ENCODE measurements at regions not wholly inside any gene's neighbourhood (a gene's known extent, or its start where the extent isn't known, plus 50 kb on each side); places are given as distances from the start of the nearest gene placed in this dataset.
A peak's percentile ranks its signal among the peaks of the same experiment; 100 is the strongest.

- H3K4me1 ChIP-seq: peaks cover 9% of the 10 kb centered on the region
- no peaks in the 10 kb centered on the region for H3K27me3 ChIP-seq (ENCODE audit: control insufficient read depth, insufficient read depth, low read length)
- no peak for TF ChIP-seq CTCF (IDR thresholded peaks at IDR 0.05)
- no peaks in the 10 kb centered on the region for H3K79me2 ChIP-seq
- no peaks in the 10 kb centered on the region for H3K36me3 ChIP-seq (ENCODE audit: control insufficient read depth, insufficient read depth, low read length)
- no peak overlapping the region for H3K4me3 ChIP-seq (ENCODE audit: low read depth, low read length)
- no peaks in the 10 kb centered on the region for H3K9me3 ChIP-seq (ENCODE audit: control insufficient read depth, low read length)
- no peak overlapping the region for H2AFZ ChIP-seq
- no peak overlapping the region for H3K27ac ChIP-seq
- no peak overlapping the region for H3K4me2 ChIP-seq (ENCODE audit: low read length)
- no peak overlapping the region for H3K9ac ChIP-seq
Observed at GRCh38 chr15:62741106-62741505, 301.4 kb upstream of the TPM1 start.

GRCh38 chr15:62742409-62743171 lies 300.0 kb upstream of the TPM1 start:
- peaks cover 9% of the 10 kb centered on the region for H3K4me1 ChIP-seq
- H3K79me2 ChIP-seq: no peaks in the 10 kb centered on the region
- H3K27ac ChIP-seq: no peak overlapping the region
- no peaks in the 10 kb centered on the region for H3K27me3 ChIP-seq (ENCODE audit: control insufficient read depth, insufficient read depth, low read length)
- peak; percentile 66 for TF ChIP-seq CTCF (IDR thresholded peaks at IDR 0.05)
- no peaks in the 10 kb centered on the region for H3K9me3 ChIP-seq (ENCODE audit: control insufficient read depth, low read length)
- no peak overlapping the region for H3K9ac ChIP-seq
- no peaks in the 10 kb centered on the region for H3K36me3 ChIP-seq (ENCODE audit: control insufficient read depth, insufficient read depth, low read length)
- peak overlapping the region; percentile 50 for H2AFZ ChIP-seq
- H3K4me2 ChIP-seq (ENCODE audit: low read length): peak overlapping the region; percentile 6
- H3K4me3 ChIP-seq (ENCODE audit: low read depth, low read length): no peak overlapping the region

GRCh38 chr15:62745621-62746225 lies 296.8 kb upstream of the TPM1 start:
- H2AFZ ChIP-seq: no peak overlapping the region
- no peak overlapping the region for H3K4me3 ChIP-seq (ENCODE audit: low read depth, low read length)
- no peaks in the 10 kb centered on the region for H3K79me2 ChIP-seq
- no peak overlapping the region for H3K9ac ChIP-seq
- H3K27ac ChIP-seq: no peak overlapping the region
- H3K27me3 ChIP-seq (ENCODE audit: control insufficient read depth, insufficient read depth, low read length): no peaks in the 10 kb centered on the region
- no peak for TF ChIP-seq CTCF (IDR thresholded peaks at IDR 0.05)
- no peaks in the 10 kb centered on the region for H3K9me3 ChIP-seq (ENCODE audit: control insufficient read depth, low read length)
- no peak overlapping the region for H3K4me2 ChIP-seq (ENCODE audit: low read length)
- H3K4me1 ChIP-seq: no peaks in the 10 kb centered on the region
- H3K36me3 ChIP-seq (ENCODE audit: control insufficient read depth, insufficient read depth, low read length): no peaks in the 10 kb centered on the region

- Histone ChIP-seq H3K9me3 (ENCODE audit: control insufficient read depth, low read length) (no peaks in the 10 kb centered on the region), H3K79me2 (no peaks in the 10 kb centered on the region), H3K4me1 (no peaks in the 10 kb centered on the region), H3K4me2 (ENCODE audit: low read length) (no peak overlapping the region), H3K27ac (no peak overlapping the region), H2AFZ (no peak overlapping the region), H3K9ac (no peak overlapping the region), H3K4me3 (ENCODE audit: low read depth, low read length) (no peak overlapping the region), H3K36me3 (ENCODE audit: control insufficient read depth, insufficient read depth, low read length) (no peaks in the 10 kb centered on the region), H3K27me3 (ENCODE audit: control insufficient read depth, insufficient read depth, low read length) (no peaks in the 10 kb centered on the region)
- no peak for TF ChIP-seq CTCF (IDR thresholded peaks at IDR 0.05)
Observed at GRCh38 chr15:62748196-62748595, 294.4 kb upstream of the TPM1 start.
